PC-9 (cell line): ENCODE measurements at regions not wholly inside any gene's neighbourhood (a gene's known extent, or its start where the extent isn't known, plus 50 kb on each side); places are given as distances from the start of the nearest gene placed in this dataset.

ENCODE experiments used
- CTCF ChIP-seq: fragments of 200-600 bp; sonication (generic); conservative IDR thresholded peaks from 2 replicates; pipeline ENCODE4 v1.6.1; 2017; ENCODE audit warnings: mixed run types, antibody characterized with exemption, mild to moderate bottlenecking, moderate library complexity
- EZH2 ChIP-seq: fragments of 200-600 bp; sonication (generic); IDR thresholded peaks from 2 replicates; pipeline ENCODE4 v1.8.0; 2017; ENCODE audit warnings: antibody characterized with exemption, low read depth

GRCh38 chr2:13504808-13505207 lies 788.1 kb downstream of the TRIB2 start:
- TF ChIP-seq CTCF = no peak
- TF ChIP-seq EZH2 = no peak
